NCI-H2227 (cell line): ENCODE measurements at regions not wholly inside any gene's neighbourhood (a gene's known extent, or its start where the extent isn't known, plus 50 kb on each side); places are given as distances from the start of the nearest gene placed in this dataset.
"Not testable (repeated sequence)": the region's sequence is repeated elsewhere in the genome, so short reads cannot be mapped to it uniquely, and the experiment has no call there.

Experiments used
- DNase-seq: peaks from one replicate; lab custom pipeline; 2025; ENCODE audit not compliant: unreplicated experiment; lab: John Stamatoyannopoulos, UW

DNA sequence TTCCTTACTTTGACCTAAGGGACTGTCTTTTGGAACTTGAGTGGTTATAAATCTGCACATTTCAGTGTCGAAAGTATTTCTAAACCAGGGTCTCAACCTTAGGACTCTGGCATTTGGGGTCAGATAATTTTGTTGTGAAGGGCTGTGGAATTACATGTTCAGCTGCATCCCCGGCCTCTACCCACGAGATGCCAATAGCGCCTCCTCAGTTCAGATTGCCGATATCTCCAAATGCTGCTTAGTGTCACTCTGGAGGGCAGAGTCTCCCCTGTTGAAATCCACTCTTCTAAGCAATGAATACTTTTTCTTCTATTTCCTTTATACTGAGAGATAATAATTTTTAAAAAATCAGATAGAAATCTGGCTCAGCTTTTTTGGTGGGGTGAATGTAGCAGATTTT lies 379.4 kb upstream of the RGS6 start:
- no peak for DNase-seq

GRCh38 chr14:71553779-71554178 lies 378.4 kb upstream of the RGS6 start:
- no peak for DNase-seq

GRCh38 chr14:71554323-71554722 lies 377.9 kb upstream of the RGS6 start:
- DNase-seq = no peak

DNA sequence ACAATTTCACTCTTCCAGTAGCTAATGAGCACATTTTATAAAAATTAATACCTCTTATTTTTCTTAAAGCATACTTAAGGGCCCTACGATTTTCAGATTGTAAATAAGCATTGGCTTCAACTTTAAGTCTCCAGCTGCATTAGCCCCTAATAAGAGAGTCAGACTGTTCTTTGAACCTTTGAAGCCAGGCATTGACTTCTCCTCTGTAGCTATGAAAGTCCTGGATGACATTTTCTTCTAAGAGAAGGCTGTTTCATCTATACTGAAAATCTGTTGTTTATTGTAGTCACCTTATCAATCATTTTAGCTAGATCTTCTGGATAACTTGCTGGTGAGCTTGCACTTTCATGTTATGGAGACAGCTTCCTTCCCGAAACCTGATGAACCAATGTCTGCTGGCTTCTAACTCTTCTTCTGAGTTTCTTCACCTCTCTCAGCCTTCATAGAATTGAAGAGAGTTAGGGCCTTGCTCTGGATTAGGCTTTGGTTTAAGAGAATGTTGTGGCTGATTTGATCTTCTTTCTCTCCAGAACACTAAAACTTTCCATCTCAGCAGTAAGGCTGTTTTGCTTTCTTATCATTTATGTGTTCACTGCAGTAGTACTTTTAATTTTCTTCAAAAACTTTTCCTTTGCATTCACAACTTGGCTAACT lies 377.1 kb upstream of the RGS6 start:
- DNase-seq = no peak

DNA sequence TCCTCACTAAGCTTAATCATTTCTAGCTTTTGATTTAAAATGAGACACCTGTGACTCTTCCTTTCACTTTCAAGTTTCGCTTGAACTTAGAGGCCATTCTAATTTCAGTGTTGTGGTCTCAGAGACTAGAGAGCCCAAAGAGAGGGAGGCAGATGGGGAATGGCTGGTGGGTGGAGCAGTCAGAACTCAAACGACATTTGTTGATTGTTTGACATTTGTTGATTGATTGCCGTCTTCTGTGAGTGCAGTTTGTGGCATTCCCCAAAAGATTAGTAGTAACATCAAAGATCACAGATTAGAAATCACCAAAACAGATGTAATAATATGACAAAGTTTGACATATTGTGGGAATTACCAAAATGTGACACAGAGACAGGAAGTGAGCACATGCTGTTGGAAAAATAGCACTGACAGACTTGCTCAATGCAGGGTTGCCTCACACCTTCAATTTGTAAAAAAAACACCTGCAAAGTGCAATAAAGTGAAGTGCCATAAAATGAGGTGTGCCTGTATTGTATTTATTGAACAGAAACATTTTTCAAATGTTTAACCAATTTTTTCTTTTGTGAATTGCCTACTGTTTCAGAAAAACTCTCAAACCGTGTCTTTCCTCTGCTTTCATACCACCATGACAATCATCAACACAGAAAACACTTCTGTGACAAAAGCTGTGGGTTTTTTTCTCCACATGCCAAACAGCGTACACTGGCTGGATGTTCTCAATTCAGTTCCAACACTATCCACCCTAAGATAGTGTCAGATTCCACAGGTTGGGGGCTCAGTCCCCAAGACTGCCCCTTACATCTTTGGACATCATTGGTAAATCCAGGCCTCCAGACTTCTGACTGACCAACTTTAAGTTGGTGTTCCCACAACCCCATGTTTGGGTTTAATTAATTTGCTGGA lies 376.3 kb upstream of the RGS6 start:
- no peak for DNase-seq

GRCh38 chr14:71556730-71557129 lies 375.5 kb upstream of the RGS6 start:
- no peak for DNase-seq

DNA sequence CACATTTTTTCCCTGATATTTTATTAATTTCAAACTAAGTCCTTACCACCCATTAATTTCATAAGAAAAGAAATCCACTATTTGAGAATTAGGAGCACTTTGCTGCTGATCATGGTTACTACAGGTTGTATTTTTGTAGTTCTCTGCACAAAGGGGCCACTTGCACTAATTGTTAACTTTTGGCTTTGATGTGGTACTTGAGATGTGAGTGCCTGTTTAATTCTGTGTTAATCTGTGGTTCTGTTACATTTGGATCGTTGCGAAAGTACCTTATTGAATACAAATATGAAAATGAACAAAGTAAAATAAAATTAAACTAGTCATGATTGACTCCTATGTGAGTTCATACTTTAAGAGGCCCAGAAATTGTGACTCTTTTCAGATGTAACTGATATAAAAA lies 374.9 kb upstream of the RGS6 start:
- DNase-seq = no peak

GRCh38 chr14:71558943-71559342 lies 373.3 kb upstream of the RGS6 start:
- not testable (repeated sequence) for DNase-seq

DNA sequence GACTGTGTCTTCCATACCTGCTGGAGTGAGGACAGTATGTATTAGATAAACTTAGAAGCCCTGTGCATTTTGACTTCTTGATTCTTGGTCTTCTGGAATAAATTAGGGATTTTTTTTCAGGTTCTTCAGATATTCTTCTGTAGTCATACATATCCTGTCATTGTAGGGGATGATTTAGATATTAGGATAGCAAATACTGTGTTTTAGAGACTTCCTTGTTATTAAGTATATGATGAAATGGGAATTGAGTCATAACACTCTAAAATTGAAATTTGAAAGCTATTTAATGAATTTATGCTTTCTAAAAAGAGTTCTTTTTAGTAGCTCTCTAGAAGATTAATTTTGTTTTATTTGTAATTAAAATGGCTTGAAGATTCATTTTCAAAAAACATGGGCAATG lies 371.5 kb upstream of the RGS6 start:
- no peak for DNase-seq

GRCh38 chr14:71563492-71564153 lies 368.6 kb upstream of the RGS6 start:
- no peak for DNase-seq

DNA sequence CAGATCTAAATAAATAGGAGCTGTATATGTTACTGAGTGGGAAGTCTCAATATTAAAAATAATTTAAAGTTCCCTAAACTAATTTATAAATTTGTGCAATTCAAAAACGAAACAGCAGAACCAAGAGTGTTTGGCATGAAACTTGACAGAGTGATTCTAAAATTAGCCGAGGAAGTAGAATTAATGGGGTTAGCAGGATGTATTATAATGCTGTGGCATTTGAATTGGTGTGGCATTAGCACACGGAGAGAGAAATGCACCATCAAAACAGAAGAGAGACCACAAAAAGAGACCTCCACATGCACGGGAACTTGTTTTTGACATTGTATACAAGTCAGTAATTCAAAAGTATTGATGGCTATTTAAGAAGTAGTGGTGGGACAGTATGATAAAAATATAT lies 366.0 kb upstream of the RGS6 start:
- no peak for DNase-seq

DNA sequence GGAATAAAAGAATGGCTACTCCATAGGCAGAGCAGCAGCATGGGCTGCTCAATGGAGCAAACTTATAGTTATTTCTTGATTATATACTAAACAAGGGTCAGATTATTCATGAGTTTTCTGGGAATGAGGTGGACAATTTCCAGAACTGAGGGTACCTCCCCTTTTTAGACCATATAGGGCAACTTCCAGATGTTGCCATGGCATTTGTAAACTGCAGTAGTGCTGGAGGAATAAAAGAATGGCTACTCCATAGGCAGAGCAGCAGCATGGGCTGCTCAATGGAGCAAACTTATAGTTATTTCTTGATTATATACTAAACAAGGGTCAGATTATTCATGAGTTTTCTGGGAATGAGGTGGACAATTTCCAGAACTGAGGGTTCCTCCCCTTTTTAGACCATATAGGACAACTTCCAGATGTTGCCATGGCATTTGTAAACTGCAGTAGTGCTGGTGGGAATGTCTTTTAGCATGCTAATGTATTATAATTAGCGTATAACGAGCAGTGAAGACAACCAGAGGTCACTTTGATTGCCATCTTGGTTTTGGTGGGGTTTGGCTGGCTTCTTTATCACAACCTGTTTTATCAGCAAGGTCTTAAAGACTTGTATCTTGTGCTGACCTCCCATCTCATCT lies 364.6 kb upstream of the RGS6 start:
- not testable (repeated sequence) for DNase-seq

GRCh38 chr14:71574976-71575375 lies 357.3 kb upstream of the RGS6 start:
- no peak for DNase-seq

DNA sequence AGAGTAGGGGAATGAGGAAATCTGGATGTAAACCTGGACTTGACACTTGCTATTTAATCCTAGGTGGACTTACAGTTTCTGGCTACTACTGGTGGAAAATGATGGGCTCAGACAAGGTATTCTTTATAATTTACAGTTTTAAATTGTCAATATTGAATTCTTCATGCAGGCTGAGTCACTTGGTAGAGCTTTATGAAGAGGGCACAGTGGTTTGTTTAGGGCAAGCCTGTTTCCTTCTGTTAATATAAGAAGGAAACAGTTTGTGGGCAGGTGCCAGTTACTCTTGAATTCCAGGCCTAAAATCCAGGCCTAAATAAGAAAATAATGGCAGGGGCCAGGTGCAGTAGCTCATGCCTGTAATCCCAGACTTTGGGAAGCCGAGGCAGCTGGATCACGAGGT lies 355.8 kb upstream of the RGS6 start:
- DNase-seq = no peak

- no peak for DNase-seq
Measured at GRCh38 chr14:71579331-71579730, 352.9 kb upstream of the RGS6 start.

- no peak for DNase-seq
Measured at GRCh38 chr14:71582705-71583104, 349.5 kb upstream of the RGS6 start.

- no peak for DNase-seq
Measured at GRCh38 chr14:71583194-71583593, 349.0 kb upstream of the RGS6 start.

DNA sequence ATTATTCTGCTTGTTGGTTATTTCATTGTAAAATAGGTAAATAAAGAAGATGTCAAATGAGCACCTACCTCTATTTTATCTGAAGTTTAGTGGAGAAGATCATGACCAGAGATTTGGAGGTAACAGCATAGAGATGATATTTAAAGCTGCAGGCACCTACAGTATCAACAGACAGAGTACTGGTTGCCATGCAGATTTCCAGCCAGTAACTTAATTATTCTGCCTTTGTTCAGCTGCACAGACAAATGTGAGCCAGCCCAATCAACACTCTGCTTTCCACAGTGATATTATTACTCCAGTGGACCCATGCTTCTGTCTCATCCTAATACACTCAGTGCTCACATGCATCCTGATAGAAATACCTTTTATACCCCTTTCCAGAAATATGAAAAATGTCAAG lies 348.5 kb upstream of the RGS6 start:
- no peak for DNase-seq

- DNase-seq = no peak
Measured at GRCh38 chr14:71585361-71585760, 346.9 kb upstream of the RGS6 start.

- DNase-seq = peak; percentile 82
Measured at GRCh38 chr14:71586131-71586897, 345.9 kb upstream of the RGS6 start.

DNA sequence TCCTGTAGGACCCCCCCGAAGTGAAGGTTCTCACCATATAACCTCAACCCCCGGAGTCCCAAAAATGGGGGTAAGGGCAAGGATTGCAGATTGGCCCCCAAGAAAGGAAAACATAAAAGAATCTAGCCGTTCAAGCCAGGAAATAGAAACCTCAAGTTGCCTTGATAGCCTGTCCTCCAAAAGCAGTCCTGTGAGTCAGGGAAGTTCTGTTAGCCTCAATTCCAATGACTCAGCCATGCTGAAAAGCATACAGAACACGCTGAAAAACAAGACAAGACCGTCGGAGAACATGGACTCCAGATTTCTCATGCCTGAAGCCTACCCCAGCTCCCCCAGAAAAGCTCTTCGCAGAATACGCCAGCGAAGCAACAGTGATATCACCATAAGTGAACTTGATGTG lies 344.2 kb upstream of the RGS6 start:
- no peak for DNase-seq
